HEK293T (cell line): ENCODE measurements at regions not wholly inside any gene's neighbourhood (a gene's known extent, or its start where the extent isn't known, plus 50 kb on each side); places are given as distances from the start of the nearest gene placed in this dataset.

ENCODE experiments used
- BHLHE40 ChIP-seq: fragments of 450-650 bp; IDR thresholded peaks from 2 replicates; pipeline ENCODE4 v1.6.1; 2016; ENCODE audit warnings: mild to moderate bottlenecking, moderate library complexity, borderline replicate concordance
- ELF4 ChIP-seq: fragments of 450-650 bp; IDR thresholded peaks from 2 replicates; pipeline ENCODE4 v1.6.1; 2017; ENCODE audit warnings: antibody characterized with exemption
- FOXA1 ChIP-seq: fragments of 450-650 bp; IDR thresholded peaks from 2 replicates; pipeline ENCODE4 v1.6.1; 2016; ENCODE audit warnings: mild to moderate bottlenecking
- LEF1 ChIP-seq: fragments of 450-650 bp; IDR thresholded peaks from 2 replicates; pipeline ENCODE4 v1.6.1; 2017; ENCODE audit warnings: mild to moderate bottlenecking, borderline replicate concordance
- PKNOX1 ChIP-seq: fragments of 450-650 bp; IDR thresholded peaks from 2 replicates; pipeline ENCODE4 v1.6.1; 2016
- ZNF384 ChIP-seq: fragments of 450-650 bp; IDR thresholded peaks from 2 replicates; pipeline ENCODE4 v1.6.1; 2016

- TF ChIP-seq ZNF384 = no peak
- no peak for TF ChIP-seq BHLHE40
- no peak for TF ChIP-seq FOXA1
- TF ChIP-seq ELF4 = no peak
- no peak for TF ChIP-seq LEF1
- TF ChIP-seq PKNOX1 = no peak
These were observed 1476.5 kb downstream of the TBC1D22A start for GRCh38 chr22:48238966-48239365.
